ENCODE measurements at regions not wholly inside any gene's neighbourhood (a gene's known extent, or its start where the extent isn't known, plus 50 kb on each side); places are given as distances from the start of the nearest gene placed in this dataset.

DNA sequence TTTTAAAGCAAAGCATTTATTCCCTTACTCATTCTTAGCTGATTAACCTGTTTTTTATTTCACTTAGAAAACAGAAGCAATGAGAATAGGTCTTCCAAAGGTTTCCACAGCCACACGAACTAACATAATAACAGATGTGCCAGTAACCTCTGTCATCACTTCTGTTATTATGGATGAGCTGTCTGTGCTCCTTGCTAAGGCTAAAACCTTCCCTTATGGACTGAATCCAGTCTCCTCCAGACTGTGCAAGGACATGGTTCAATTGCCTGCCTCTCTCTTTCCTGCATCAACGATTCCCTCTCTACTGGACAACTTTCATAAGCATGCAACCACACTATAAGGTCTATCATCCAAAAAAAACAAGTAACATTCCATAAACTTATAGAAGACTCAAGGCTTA lies 1446.2 kb downstream of the MAT2B start:
- no peak for DNase-seq

DNA sequence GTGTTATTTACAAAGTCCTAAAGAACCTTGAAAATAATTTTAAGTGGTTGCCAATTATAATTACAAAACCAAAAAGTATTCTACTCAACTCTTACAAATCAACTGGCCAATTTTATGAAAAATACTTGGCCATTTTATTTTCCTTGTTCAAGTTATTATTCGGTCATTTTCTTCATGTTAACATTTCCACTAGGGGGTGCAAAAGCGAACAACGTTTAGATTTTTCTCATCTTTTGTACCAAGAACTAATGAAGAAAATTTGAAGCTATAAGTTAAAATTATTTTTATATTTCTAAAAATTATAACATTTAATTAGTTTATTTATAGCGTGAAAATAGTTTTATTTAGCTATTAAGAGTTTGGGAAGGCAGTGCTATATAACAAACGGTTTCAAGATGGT lies 1453.3 kb downstream of the MAT2B start:
- no peak for DNase-seq

DNA sequence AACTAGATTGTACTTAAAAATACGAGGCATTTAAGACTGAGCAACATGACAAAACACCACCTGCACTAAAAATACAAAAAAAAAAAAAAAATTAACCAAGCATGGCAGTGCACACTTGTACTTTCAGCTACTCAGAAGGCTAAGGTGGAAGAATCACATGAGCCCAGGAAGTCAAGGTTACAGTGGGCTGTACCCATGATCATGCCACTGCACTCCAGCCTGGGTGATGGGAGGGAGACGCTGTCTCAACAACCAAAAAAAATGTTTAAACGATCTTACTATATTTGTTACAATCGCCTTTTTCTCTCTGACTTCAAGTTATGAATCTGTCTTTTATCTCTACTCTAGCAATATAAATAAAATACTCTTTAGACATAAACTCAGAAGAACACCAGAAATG lies 1454.3 kb downstream of the MAT2B start:
- DNase-seq: no peak

DNA sequence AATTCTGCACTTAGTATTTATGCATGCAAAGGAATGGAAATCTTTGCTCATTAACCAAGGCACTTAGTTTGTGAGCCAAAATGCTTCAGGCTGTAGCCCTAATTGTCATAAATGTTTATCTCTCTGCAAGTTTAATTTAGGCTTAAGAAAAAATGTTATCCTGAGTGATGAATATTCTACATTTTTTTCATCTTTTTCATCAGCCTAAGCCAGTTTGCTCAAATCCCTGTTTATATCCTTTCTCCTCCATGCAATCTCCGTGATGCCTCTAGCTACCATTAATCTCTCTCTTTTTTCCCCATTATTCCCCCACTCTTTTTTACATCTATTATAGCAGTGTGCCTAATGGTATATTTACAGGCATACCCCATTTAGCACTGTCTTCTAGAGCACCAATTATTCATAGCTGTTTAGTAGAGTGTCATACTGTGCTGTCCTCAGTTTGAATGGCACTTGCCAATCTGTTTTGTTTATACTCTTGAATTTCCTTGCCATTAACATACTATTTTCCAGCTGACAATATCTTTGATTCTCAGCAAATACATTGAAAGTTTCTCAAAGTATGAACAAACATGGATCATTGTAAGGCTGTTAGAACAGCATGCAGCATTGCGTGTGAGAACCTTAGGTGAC lies 1457.0 kb downstream of the MAT2B start:
- no peak for DNase-seq

DNA sequence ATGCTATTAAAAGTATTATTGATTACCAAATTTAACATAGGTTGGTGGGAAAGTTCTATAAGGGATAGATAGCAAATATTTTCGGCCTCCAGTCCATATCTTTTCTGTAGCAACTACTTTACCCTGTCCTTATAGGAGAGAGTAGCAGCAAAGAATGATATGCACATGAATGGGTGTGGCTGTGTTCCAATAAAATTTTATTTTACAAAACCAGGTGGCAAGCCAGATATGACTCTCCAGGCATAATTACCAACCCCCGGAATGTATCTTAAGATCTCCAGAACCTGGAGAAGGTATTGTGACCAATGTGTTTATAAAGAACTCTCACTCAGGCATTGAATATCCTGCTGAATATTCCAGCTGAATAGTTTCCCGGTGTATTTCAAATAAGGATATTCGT lies 1461.2 kb downstream of the MAT2B start:
- no peak for DNase-seq

DNA sequence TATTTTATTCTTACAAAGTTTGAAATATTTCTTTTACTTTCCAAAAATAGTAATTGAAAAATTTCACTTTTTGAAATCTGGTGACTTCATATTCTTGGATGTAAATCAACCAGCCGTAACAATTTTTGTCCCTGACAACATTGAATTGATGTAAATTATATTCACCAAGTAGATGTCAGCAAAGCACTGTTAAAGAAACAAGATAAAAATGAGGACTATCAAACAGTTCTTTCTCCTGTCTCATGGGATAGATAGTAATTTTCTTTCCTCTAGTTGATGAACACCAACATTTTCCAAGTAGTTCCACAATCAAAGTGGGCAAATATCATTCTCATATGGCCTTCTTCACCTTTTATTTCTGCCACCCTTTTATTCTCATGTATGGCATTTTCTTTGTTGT lies 1461.9 kb downstream of the MAT2B start:
- no peak for DNase-seq

DNA sequence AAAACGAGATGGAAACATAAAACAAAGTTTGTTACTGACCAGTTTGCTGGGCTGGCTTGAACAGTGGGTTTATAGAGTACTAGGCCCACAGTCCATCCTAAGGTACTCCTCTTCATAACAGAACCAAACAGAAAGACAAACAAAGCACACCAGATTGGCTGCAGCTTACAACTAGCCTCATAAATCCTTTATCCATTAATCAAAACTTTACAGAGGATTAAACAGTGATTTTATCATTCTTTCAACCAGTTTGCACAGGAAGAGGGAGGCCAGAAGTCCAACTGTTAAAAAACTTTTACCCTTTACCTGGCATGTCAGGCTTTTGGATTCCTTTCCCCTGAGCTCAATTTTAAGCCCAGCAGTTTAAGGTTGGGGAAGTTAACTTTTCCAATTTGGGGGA lies 1467.6 kb downstream of the MAT2B start:
- DNase-seq: no peak

DNA sequence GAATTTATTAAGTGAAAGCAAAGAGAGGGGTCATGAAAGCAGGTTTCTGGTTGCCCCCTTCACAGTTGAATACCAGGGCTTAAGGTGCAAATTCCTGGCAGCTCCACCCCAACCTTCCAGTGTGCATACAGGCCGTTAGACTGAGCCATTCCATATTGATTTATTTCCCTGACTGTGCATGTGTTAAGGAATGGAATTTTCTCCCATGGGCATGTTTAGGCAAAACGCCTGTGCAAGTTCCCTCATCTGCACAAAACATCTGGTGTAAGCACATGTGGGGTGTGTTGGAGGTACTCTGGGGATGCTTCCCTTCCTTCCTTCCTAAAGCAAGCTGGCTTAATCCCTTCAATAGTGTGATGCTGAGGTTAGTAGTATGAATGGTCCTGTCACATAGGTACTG lies 1470.6 kb downstream of the MAT2B start:
- no peak for DNase-seq

DNA sequence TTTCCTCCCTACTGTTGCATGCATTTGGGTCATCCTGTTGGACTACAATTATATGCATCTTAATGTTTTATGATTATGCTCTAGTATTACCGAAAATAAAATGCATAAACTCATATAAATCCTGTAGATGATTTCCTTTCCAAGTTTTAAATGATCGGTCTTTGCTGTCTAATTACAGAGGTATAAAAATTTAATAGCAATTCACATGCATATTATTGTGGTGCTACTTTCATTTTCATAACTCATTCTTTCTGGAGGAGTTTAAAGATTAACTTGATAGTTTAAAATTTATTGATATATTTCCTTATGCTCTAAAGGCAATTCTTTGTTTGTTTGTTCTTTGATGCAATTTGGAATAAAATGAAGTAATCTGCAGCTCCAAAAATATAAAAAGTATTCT lies 1475.1 kb downstream of the MAT2B start:
- no peak for DNase-seq

DNA sequence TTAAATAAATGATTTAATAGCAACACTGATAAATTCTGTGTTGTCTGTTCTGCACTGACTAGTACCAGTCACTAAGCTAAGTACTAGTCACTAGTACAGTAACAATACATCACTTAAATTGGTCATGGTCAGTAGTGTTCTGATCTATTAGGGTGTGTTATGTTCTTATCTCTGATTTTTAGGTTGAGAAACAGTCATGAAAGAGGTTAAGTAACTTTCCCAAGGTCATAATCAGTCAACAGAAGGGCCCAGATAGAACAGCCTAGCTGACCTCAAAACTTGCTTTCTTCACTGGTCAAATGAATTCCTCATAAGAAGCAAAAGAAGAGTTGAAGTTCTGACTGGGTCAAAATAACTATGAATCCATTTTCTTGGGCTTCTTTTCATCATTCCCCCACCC lies 1492.7 kb downstream of the MAT2B start:
- DNase-seq: no peak

DNA sequence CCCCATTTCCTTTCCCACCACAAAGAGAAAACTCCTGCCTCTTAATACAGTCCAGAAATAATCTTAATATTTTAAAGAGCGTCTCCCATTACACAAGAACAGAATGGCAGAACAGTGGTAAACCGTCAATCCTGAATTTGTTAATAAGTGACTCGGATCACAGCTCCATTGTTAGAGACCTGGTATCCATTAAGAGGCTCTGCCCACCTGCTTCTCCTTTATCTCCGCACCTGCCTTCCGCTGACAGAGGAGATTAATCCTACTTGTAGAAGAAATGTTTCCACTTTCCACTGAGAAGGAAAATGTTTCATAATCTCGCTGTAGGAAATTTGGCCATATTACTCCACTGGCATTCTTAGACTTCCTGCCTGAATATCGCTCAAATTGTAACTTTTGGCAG lies 1493.2 kb downstream of the MAT2B start:
- no peak for DNase-seq

DNA sequence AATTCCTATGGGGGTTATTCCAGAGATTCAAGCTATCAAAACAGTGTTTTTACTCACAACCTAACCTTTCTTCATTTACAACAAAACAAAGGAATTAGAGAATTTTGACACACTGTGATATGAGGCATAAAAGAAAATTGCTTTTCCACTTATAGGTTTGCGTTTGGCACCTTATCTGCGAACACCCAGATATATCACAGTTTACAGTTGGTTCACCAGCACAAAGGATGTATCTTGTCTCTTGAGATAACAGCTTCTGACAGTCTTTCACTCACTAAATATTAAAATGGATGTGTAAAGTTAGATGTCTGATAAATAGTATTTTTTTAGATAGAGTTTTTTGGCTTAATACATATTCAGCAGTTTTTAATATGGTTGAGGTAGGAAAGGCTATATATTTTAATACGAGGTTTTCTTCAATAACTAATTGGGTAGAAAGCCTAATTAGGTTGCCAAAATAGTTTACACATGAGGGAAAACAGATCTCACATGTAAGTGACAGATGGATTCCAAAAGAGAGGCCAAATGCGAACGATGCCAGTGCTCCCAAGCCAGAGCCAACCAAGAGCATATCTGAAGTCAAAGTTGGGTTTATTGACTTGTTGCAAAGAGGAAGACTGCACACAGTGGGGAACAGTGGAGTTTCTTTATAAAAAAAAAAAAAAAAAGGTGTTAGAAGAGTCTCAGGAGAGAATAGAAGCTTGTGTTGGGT lies 1495.2 kb downstream of the MAT2B start:
- no peak for DNase-seq

DNA sequence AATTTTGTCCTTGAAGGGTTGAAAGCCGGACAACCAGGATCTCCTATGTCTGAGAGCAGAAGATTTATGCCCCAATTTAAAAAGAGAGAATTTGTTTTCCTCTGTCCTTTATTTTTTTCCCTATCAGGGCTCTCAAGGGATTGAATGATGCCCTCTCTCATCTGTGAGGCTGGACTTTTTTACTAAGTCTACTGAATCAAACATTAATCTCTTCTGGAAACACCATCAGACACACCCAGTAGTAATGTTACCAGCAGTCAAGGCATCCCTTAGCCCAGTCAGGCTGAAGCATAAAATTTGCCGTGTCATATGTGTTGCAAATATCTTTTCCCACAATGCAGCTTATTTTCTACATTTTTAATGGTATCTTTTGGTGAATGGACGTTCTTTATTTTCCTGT lies 1497.9 kb downstream of the MAT2B start:
- no peak for DNase-seq

DNA sequence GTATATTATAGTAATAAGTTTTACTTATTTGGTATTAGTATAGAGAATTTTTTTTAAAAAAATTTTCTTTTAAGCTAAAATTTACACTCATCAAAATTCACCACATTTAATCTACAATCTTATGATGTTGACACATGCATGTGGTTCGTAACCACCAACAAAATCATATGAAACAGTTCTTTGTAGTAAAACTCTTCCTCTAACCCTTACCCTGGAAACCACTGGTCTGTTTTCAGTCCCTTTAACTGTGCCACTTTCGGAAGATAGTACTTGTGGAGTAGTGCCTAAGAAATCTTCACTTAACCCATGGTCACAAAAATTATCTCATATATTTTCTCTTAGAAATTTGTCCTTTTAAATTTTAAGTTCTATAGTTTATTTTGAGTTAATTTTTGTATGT lies 1498.8 kb downstream of the MAT2B start:
- DNase-seq: no peak

DNA sequence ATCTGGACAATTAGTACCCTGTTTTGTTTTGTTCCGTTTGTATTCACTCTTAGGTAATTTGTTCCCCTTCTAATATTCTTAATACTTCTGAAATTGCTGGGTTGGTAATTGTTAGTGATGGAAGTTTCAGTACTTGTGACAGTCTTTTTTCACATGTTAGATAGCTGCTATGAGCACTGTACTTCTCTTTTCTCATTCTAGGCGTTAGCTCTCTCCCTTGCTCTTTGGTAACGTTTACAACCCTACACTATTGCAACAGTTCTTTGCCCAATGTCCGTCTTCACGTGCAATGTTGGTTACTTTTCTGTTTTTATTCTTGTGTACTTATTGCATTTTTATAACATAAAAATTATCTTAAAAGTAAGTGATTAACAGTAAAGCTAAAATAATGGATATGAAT lies 1509.0 kb downstream of the MAT2B start:
- DNase-seq: no peak

DNA sequence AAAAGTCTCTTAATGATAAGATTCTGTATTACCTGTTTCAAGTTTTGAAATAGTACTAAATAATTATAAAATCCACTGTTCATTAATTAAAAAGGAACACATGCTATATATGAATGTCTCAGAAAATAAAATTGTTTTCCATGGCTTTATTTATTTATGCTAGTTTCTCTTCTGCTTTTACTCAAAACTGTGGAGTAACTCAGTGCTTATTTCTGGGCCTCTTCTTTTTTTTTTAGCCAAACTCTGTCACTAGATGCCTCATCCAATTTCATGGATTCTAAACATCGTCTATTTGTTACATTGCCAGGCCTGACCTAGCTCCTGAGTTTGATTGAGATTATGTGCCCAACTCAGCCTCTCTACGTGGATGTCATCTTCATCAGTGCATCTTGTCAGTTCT lies 1509.7 kb downstream of the MAT2B start:
- no peak for DNase-seq

DNA sequence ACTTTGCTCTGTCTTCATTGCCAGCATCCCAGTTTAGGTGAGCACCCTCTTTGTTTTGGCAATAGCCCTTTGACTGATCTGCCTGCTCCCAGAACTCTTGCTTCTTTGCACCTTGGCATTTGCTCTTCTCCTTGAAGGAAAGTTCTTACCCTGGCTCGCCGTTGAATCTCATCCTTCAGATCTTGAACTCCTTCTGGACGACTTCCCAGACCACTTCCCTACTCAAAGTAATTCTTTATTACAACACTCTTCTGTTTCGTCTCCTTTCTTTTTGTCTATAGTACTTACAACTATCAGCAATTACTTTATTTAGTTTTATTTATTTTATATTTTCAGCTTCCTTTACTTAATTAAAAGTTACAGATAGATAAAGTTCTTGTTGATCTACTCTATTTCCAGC lies 1510.1 kb downstream of the MAT2B start:
- no peak for DNase-seq

DNA sequence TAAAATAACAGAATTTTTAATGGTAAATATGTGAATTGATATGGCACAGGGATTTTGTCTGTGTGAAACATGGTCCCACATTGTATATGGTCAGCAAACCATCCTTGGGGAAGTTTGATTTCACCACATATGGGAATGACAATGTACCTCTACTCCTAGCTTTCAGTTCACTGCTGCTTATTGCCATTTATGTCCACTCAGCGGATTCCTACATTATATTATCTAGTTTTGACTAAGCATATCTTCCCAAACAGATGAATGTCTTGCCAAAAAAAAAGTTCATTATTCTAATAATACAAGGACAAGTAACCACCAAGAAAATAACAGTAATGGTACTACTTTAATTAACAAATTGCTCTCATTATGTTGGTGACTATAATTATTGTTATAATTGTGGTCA lies 1521.6 kb downstream of the MAT2B start:
- no peak for DNase-seq

DNA sequence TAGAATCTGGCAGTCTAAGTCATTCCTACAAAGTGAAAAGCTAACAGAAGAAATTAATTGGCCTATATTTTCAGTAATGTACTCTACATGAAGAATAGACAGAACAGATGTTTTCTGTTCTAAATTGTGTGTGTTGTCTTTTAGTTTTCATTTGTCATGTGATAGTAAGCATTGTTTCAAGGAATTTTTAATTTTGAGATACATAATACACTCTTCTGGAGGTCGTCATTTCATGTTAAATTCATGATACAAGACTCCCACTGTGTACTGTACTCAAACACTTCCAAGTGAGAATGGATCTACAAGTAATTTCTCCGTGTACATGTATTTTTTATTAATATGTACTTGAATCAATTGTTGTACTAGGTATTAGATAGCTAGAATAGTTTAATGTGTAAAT lies 1522.9 kb downstream of the MAT2B start:
- no peak for DNase-seq

DNA sequence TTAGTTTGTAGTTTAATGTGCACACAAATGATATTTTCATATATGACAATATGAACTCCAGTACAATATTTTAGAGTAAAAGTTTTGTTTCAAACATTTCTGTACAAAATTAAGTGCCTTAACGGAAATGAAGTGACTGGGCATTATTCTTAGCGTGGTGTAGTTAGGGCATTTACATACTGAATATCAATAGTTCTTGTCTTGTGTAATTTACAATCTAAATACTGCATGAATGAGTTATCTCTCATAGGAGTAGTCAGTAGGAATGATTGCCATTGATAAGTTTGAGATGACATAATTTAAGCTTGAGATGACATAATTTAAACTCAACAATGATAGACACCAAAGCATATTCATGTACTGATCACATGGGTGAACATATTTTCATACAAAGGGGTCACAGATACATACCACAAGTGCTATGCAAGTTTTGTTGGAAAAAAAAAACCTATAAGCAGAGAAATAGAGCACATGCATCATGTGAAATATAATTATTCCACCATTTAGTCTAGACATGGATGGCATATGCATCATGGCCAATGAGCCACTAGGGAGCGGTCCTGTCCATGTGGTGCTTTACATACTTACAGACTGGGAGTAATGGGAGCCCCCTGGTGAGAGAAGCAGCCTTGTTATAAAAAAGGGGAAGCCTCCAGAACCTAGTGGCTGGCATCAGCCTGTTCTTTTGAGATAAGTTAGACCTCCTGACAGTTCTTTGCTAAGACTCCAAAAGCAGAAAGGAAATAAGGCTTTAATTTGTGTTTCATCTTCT lies 1523.9 kb downstream of the MAT2B start:
- DNase-seq: no peak

DNA sequence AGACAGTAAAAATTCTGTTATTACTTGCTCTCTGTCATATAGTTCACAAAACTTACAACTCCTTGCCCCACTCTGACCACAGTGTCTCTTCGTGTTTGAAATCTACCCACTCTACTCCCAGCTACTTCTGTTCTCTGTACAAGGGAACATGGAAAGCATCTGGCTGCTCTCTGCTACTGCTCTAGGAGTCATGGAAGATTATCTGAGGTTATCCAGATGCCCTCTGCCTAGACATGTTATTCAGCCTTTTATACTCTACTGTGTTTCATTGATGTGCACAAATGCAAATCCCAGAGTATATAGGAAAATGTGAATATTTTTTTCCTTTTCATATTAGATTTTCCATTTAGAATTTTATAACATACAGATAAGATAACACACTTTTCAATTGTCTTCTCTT lies 1525.6 kb downstream of the MAT2B start:
- DNase-seq: no peak

DNA sequence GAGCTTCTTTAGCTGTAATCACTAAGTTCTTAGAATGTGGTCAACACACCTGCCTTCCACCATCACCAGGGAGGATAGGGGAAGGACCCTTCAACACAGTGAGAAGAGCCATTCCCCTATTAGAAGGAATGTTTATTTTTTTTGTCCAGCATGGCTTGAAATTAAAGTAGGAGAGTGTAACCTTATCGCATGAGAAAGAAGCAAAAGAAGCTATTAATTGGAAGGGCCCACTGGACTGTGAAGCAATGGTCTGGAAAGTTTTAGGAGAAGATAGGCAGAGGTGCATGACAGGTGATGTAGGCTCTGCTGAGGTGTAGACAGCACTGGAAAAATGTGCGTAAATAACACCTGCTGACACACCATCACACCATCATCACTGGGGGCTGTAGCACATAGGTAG lies 1526.0 kb downstream of the MAT2B start:
- no peak for DNase-seq

DNA sequence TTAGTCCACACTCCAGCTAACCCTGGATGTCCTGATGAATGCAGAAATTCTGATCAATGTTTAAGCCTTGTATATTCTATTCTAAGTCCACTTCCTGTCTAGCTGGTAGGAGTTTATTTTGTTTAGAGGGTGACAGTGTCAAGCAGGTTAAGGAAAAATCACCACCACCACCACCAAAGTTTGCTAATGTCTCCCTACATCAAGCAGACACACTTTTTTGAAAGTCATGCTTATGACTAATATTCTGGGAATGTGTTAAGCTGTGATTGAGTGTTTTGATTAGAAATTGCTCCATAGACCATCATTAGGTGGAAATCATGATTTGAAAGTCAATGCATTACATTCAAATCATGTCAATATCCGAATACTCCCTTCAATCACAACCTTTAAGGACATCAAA lies 1530.1 kb downstream of the MAT2B start:
- DNase-seq: no peak

DNA sequence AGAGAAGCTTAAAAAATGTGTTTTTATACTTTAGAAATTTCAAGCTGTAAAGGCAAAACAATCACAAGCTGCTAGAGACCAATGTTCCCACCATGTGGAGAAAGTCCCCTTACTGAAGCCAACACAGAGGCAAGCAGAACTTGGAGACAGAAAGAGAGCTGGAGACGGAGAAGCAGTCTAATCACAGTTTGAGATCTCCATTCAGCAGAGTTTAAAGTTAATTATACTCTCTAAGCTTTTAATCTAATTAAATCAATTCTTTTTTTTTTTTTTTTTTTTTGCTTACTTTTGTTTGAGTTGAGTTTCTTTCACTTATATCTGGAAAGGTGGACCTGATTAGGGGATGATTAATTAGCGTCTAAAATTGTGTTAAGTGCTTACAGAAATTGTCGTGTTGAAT lies 1534.3 kb downstream of the MAT2B start:
- DNase-seq: no peak

Data from DMS 273 treated with DMSO at 0.1 percent for 48 hours (cell line).